H1 (cell line): ENCODE measurements at regions not wholly inside any gene's neighbourhood (a gene's known extent, or its start where the extent isn't known, plus 50 kb on each side); places are given as distances from the start of the nearest gene placed in this dataset.

Experiments used
- CTCF ChIA-PET: fragments of 300-600 bp; sonication (Branson Sonifier 250); formaldehyde crosslinking; loops from one replicate; lab custom pipeline; 2021; ENCODE audit not compliant: partially characterized antibody; lab: Charles Lee
- POLR2A ChIA-PET: fragments of 300-600 bp; sonication (Branson Sonifier 250); formaldehyde crosslinking; loops from one replicate; lab custom pipeline; 2021; ENCODE audit warnings: inconsistent platforms; ENCODE audit not compliant: partially characterized antibody; lab: Charles Lee
- DNase-seq, 2 experiments: peaks; one replicate each; pipeline versions ENCODE4 v3.0.0 to v3.0.0-alpha.2; 2010 to 2022; ENCODE audit warnings: low spot score in 2 of 2, low read depth in 1 of 2, mixed read lengths in 1 of 2
- FAIRE-seq: peaks from 2 replicates; lab custom pipeline; 2011; peaks lifted over from hg19 to GRCh38; lab: Jason Lieb, UNC
- H2AFZ ChIP-seq: 2 replicates; pipeline ENCODE4 v1.8.1; 2012; ENCODE audit warnings: low read length, inconsistent platforms
- H2AK5ac ChIP-seq: 2 replicates; pipeline ENCODE4 v1.6.1; 2013; ENCODE audit warnings: low read depth, low read length
- H2BK120ac ChIP-seq: replicated peaks from 2 replicates; pipeline ENCODE3; 2013; ENCODE audit warnings: low read depth, low read length, inconsistent platforms
- H2BK12ac ChIP-seq: 2 replicates; pipeline ENCODE4 v1.6.1; 2013; ENCODE audit warnings: low read depth, low read length
- H2BK15ac ChIP-seq: 2 replicates; pipeline ENCODE4 v1.6.1; 2013; ENCODE audit warnings: low read length
- H2BK20ac ChIP-seq: 2 replicates; pipeline ENCODE4 v1.6.1; 2013; ENCODE audit warnings: low read length
- H2BK5ac ChIP-seq: 2 replicates; pipeline ENCODE4 v1.6.1; 2013; ENCODE audit warnings: low read depth, low read length
- H3K14ac ChIP-seq: 2 replicates; pipeline ENCODE4 v1.6.1; 2013; ENCODE audit warnings: inconsistent platforms; ENCODE audit not compliant: insufficient read length
- H3K18ac ChIP-seq: 2 replicates; pipeline ENCODE4 v1.6.1; 2013; ENCODE audit warnings: low read length; ENCODE audit errors: extremely low read depth
- H3K23ac ChIP-seq: 2 replicates; pipeline ENCODE4 v1.6.1; 2013; ENCODE audit warnings: inconsistent platforms; ENCODE audit not compliant: insufficient read length
- H3K23me2 ChIP-seq: 2 replicates; pipeline ENCODE4 v1.6.1; 2013; ENCODE audit warnings: low read depth, low read length
- H3K27ac ChIP-seq: 2 replicates; pipeline ENCODE4 v1.6.1; 2011; ENCODE audit warnings: low read depth, low read length, inconsistent platforms
- H3K27me3 ChIP-seq, 4 experiments: replicated peaks in 1 of 4; 1 replicate in 1 of 4; 2 replicates in 3 of 4; pipeline versions ENCODE4 v1.6.1 to v1.8.1; 2011 to 2013; ENCODE audit warnings: low read length in 3 of 4, mild to moderate bottlenecking in 3 of 4, inconsistent platforms in 2 of 4, mixed read lengths in 2 of 4, moderate library complexity in 1 of 4; ENCODE audit not compliant: control insufficient read depth in 3 of 4, insufficient read depth in 3 of 4; ENCODE audit errors: extremely low read depth in 1 of 4
- H3K36me3 ChIP-seq, 4 experiments: 2 replicates each; pipeline versions ENCODE4 v1.6.1 to v1.8.1; 2011 to 2013; ENCODE audit warnings: mild to moderate bottlenecking in 4 of 4, low read length in 3 of 4, moderate library complexity in 2 of 4, control low read depth in 1 of 4, inconsistent platforms in 1 of 4; ENCODE audit not compliant: insufficient read depth in 4 of 4, control insufficient read depth in 2 of 4
- H3K4ac ChIP-seq: replicated peaks from 2 replicates; pipeline ENCODE3; 2013; ENCODE audit warnings: low read length, low read depth, mixed read lengths, inconsistent platforms; ENCODE audit not compliant: insufficient read length
- H3K4me1 ChIP-seq, 4 experiments: replicated peaks in 1 of 4; 1 replicate in 1 of 4; 2 replicates in 3 of 4; pipeline versions ENCODE4 v1.6.1 to v1.8.1; 2011 to 2013; ENCODE audit warnings: low read length in 3 of 4, inconsistent platforms in 2 of 4, mixed read lengths in 1 of 4; ENCODE audit not compliant: insufficient read depth in 4 of 4, control insufficient read depth in 3 of 4
- H3K4me2 ChIP-seq, 2 experiments: 2 replicates each; pipeline versions ENCODE4 v1.6.1 to v1.8.1; 2011 to 2013; ENCODE audit warnings: low read depth in 2 of 2, low read length in 2 of 2, control low read depth in 1 of 2, inconsistent platforms in 1 of 2, mild to moderate bottlenecking in 1 of 2; ENCODE audit not compliant: insufficient read depth in 1 of 2
- H3K4me3 ChIP-seq, 4 experiments: fragments of 200-600, 300-600 bp in 1 of 4; sonication (generic), shearing (Covaris generic), sonication (Bioruptor Twin) in 1 of 4; 2 replicates each; pipeline versions ENCODE4 v1.5.1 to v1.8.1; 2011 to 2016; ENCODE audit warnings: low read length in 4 of 4, low read depth in 3 of 4, control low read depth in 2 of 4, inconsistent platforms in 2 of 4, mild to moderate bottlenecking in 2 of 4, mixed read lengths in 1 of 4, moderate library complexity in 1 of 4; ENCODE audit not compliant: insufficient read depth in 2 of 4; ENCODE audit errors: extremely low read depth in 1 of 4
- H3K56ac ChIP-seq: replicated peaks from 2 replicates; pipeline ENCODE3; 2013; ENCODE audit warnings: low read depth, mild to moderate bottlenecking, mixed read lengths, low read length, inconsistent platforms; ENCODE audit not compliant: insufficient read length
- H3K79me1 ChIP-seq: 2 replicates; pipeline ENCODE4 v1.6.1; 2013; ENCODE audit warnings: low read depth, low read length, control low read depth
- H3K79me2 ChIP-seq, 2 experiments: 2 replicates each; pipeline versions ENCODE4 v1.6.1 to v1.8.1; 2012 to 2013; ENCODE audit warnings: low read length in 2 of 2, mild to moderate bottlenecking in 2 of 2, inconsistent platforms in 1 of 2; ENCODE audit not compliant: insufficient read depth in 2 of 2, control insufficient read depth in 1 of 2
- H3K9ac ChIP-seq, 4 experiments: replicated peaks in 1 of 4; 1 replicate in 1 of 4; 2 replicates in 3 of 4; pipeline versions ENCODE4 v1.6.1 to v1.8.1; 2011 to 2013; ENCODE audit warnings: low read depth in 3 of 4, low read length in 3 of 4, control low read depth in 2 of 4, mild to moderate bottlenecking in 2 of 4, moderate library complexity in 2 of 4, inconsistent platforms in 1 of 4; ENCODE audit errors: extremely low read depth in 1 of 4
- H3K9me3 ChIP-seq, 2 experiments: 2 replicates each; pipeline versions ENCODE4 v1.6.1 to v1.8.1; 2012 to 2013; ENCODE audit warnings: mild to moderate bottlenecking in 2 of 2, moderate library complexity in 2 of 2, control low read depth in 1 of 2, inconsistent platforms in 1 of 2, low read depth in 1 of 2, low read length in 1 of 2, mixed read lengths in 1 of 2; ENCODE audit not compliant: insufficient read depth in 2 of 2
- H4K20me1 ChIP-seq, 2 experiments: replicated peaks in 1 of 2; 2 replicates each; pipeline versions ENCODE3 to v1.8.1; 2011 to 2013; ENCODE audit warnings: inconsistent platforms in 2 of 2, low read length in 2 of 2, mild to moderate bottlenecking in 1 of 2; ENCODE audit not compliant: insufficient read depth in 2 of 2, control insufficient read depth in 1 of 2
- H4K5ac ChIP-seq: 2 replicates; pipeline ENCODE4 v1.6.1; 2013; ENCODE audit warnings: low read length, low read depth, mixed read lengths, inconsistent platforms; ENCODE audit not compliant: insufficient read length
- H4K8ac ChIP-seq: 2 replicates; pipeline ENCODE4 v1.8.0; 2013; ENCODE audit warnings: mild to moderate bottlenecking, moderate library complexity, low read length, inconsistent platforms; ENCODE audit not compliant: insufficient read depth; ENCODE audit errors: extremely low read depth
- H4K91ac ChIP-seq: replicated peaks from 2 replicates; pipeline ENCODE3; 2013; ENCODE audit warnings: low read length, mixed read lengths, inconsistent platforms; ENCODE audit not compliant: insufficient read length
- CTCF ChIP-seq, 3 experiments: IDR thresholded peaks; 1 replicate in 2 of 3; 2 replicates in 1 of 3; pipeline versions ENCODE4 v1.5.1 to v1.6.1; 2011; ENCODE audit warnings: low read length in 3 of 3, mild to moderate bottlenecking in 3 of 3, inconsistent platforms in 2 of 3, low read depth in 1 of 3, moderate library complexity in 1 of 3; ENCODE audit not compliant: insufficient read depth in 1 of 3; ENCODE audit errors: control extremely low read depth in 1 of 3
- FOSL1 ChIP-seq: IDR thresholded peaks from 2 replicates; pipeline ENCODE4 v1.6.1; 2011; ENCODE audit warnings: mild to moderate bottlenecking, low read depth, low read length, moderate library complexity; ENCODE audit not compliant: insufficient read depth
- SIX5 ChIP-seq: IDR thresholded peaks from 2 replicates; pipeline ENCODE4 v1.6.1; 2011; ENCODE audit warnings: mild to moderate bottlenecking, low read depth, low read length
- WGBS, 2 experiments: shearing (Covaris generic) in 1 of 2; methylation state at CpG; one replicate each; pipeline versions ENCODE4 v1.1.6 to v1.1.7; 2013 to 2015; ENCODE audit warnings: low lambda C conversion rate in 2 of 2, mixed read lengths in 2 of 2, inconsistent platforms in 1 of 2, low coverage in 1 of 2, missing lambda C conversion rate in 1 of 2; ENCODE audit not compliant: insufficient replicate concordance in 2 of 2, insufficient coverage in 1 of 2, insufficient read length in 1 of 2; ENCODE audit errors: extremely low coverage in 1 of 2, missing lambda C conversion rate in 1 of 2; 5-methylcytosine and 5-hydroxymethylcytosine counted together

GRCh38 chrX:122168241-122168640 is 1015.8 kb upstream of the GRIA3 start:
- H3K56ac ChIP-seq: no peak overlapping the region
- H2AFZ ChIP-seq: no peak overlapping the region
- no peak overlapping the region for H3K23ac ChIP-seq
- H2BK20ac ChIP-seq: no peak overlapping the region
- H3K27me3 ChIP-seq: no peaks in the 10 kb centered on the region
- no peak overlapping the region for H2BK120ac ChIP-seq
- no peak overlapping the region for H3K27ac ChIP-seq
- no peaks in the 10 kb centered on the region for H3K79me2 ChIP-seq
- no peaks in the 10 kb centered on the region for H3K4me1 ChIP-seq
- no peaks in the 10 kb centered on the region for H3K36me3 ChIP-seq
- H4K91ac ChIP-seq: no peak overlapping the region
- WGBS, 2 experiments: 100% methylated on average over 2 of the region's 2 CpGs; no CpG with 5 or more reads in 1 of the 2 experiments
- ChIA-PET POLR2A (no interaction called here), CTCF (no interaction called here)
- no peak for TF ChIP-seq CTCF (IDR thresholded peaks at IDR 0.05; ENCODE audit: control extremely low read depth in 1 of 3, insufficient read depth in 1 of 3, low read depth in 1 of 3, low read length in 3 of 3)
- no peak for TF ChIP-seq FOSL1
- TF ChIP-seq SIX5: no peak
- no peak overlapping the region for H2BK15ac ChIP-seq
- no peak overlapping the region for H4K8ac ChIP-seq
- H4K5ac ChIP-seq: no peak overlapping the region
- H3K9ac ChIP-seq: no peak overlapping the region
- H4K20me1 ChIP-seq: no peaks in the 10 kb centered on the region
- H3K4me2 ChIP-seq: no peak overlapping the region
- FAIRE-seq (peak; percentile 48), DNase-seq (no peak)
- H3K9me3 ChIP-seq: no peaks in the 10 kb centered on the region
- no peak overlapping the region for H2AK5ac ChIP-seq
- no peak overlapping the region for H2BK12ac ChIP-seq
- H2BK5ac ChIP-seq: no peak overlapping the region
- no peak overlapping the region for H3K18ac ChIP-seq
- H3K79me1 ChIP-seq: no peaks in the 10 kb centered on the region
- H3K4ac ChIP-seq: no peak overlapping the region
- no peaks in the 10 kb centered on the region for H3K23me2 ChIP-seq
- H3K4me3 ChIP-seq: no peak overlapping the region
- no peak overlapping the region for H3K14ac ChIP-seq
